ENCODE measurements at regions not wholly inside any gene's neighbourhood (a gene's known extent, or its start where the extent isn't known, plus 50 kb on each side); places are given as distances from the start of the nearest gene placed in this dataset.

DNA sequence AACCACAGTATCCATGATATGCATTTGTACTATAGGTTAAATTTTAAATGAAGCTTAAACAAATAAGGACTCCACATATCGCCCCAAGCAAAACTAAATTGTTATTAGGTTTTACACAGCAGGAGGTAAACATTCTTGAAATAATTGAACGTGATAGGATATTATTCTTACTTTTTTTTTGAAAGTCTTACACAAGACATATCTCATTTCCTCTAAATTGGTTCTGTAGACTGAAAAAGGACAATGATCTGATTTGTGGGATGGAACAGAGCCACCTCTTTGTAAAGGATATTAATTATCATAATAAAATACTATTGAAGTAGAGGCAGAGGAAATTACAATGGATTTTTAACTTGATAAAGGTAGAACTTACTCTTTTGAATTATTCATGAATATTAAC is 155.1 kb upstream of the SEMA3D start:
- no peak overlapping the region for H3K9ac ChIP-seq (replicated peaks in 1 of 4; ENCODE audit: extremely low read depth in 1 of 4, low read depth in 3 of 4, low read length in 3 of 4)
- TF ChIP-seq TBP (IDR thresholded peaks at IDR 0.05; ENCODE audit: low read depth, low read length), result no peak
- DNase-seq (ENCODE audit: low read depth in 1 of 2, low spot score in 2 of 2) (no peak), FAIRE-seq (no peak)
- no peaks in the 10 kb centered on the region for H3K79me2 ChIP-seq (ENCODE audit: control insufficient read depth in 1 of 2, insufficient read depth in 2 of 2, low read length in 2 of 2)
- no peak overlapping the region for H3K56ac ChIP-seq (replicated peaks; ENCODE audit: insufficient read length, low read depth, low read length)
- no peaks in the 10 kb centered on the region for H3K4me1 ChIP-seq (replicated peaks in 1 of 4; ENCODE audit: control insufficient read depth in 3 of 4, insufficient read depth in 4 of 4, low read length in 3 of 4)
- H3K4me3 ChIP-seq (ENCODE audit: extremely low read depth in 1 of 4, insufficient read depth in 2 of 4, low read depth in 3 of 4, low read length in 4 of 4), result no peak overlapping the region
- no peak overlapping the region for H2AK5ac ChIP-seq (ENCODE audit: low read depth, low read length)
- H4K91ac ChIP-seq (replicated peaks; ENCODE audit: insufficient read length, low read length), result no peak overlapping the region
- no peaks in the 10 kb centered on the region for H3K79me1 ChIP-seq (ENCODE audit: low read depth, low read length)
- H3K27ac ChIP-seq (ENCODE audit: low read depth, low read length), result no peak overlapping the region
- CTCF ChIA-PET (ENCODE audit: partially characterized antibody), result interaction anchor here (0.7 kb wide), 1 partner anchor 786 kb away, joined by 3 read pairs; no protein-coding TSS in a partner anchor
- H2BK15ac ChIP-seq (ENCODE audit: low read length), result no peak overlapping the region
- H3K36me3 ChIP-seq (ENCODE audit: control insufficient read depth in 2 of 4, insufficient read depth in 4 of 4, low read length in 3 of 4), result no peaks in the 10 kb centered on the region
- no peak overlapping the region for H2BK20ac ChIP-seq (ENCODE audit: low read length)
- H3K23ac ChIP-seq (ENCODE audit: insufficient read length), result no peak overlapping the region
- H2BK12ac ChIP-seq (ENCODE audit: low read depth, low read length), result no peak overlapping the region
- H3K4ac ChIP-seq (replicated peaks; ENCODE audit: insufficient read length, low read depth, low read length), result no peak overlapping the region
- no peak overlapping the region for H4K5ac ChIP-seq (ENCODE audit: insufficient read length, low read depth, low read length)
- H3K4me2 ChIP-seq (ENCODE audit: insufficient read depth in 1 of 2, low read depth in 2 of 2, low read length in 2 of 2), result no peak overlapping the region
- H2AFZ ChIP-seq (ENCODE audit: low read length), result no peak overlapping the region
- H2BK5ac ChIP-seq (ENCODE audit: low read depth, low read length), result no peak overlapping the region
- H3K9me3 ChIP-seq (ENCODE audit: insufficient read depth in 2 of 2, low read depth in 1 of 2, low read length in 1 of 2), result no peaks in the 10 kb centered on the region
- no peak overlapping the region for H3K18ac ChIP-seq (ENCODE audit: extremely low read depth, low read length)
- H3K27me3 ChIP-seq (replicated peaks in 1 of 4; ENCODE audit: control insufficient read depth in 3 of 4, extremely low read depth in 1 of 4, insufficient read depth in 3 of 4, low read length in 3 of 4), result no peaks in the 10 kb centered on the region
- H4K8ac ChIP-seq (ENCODE audit: extremely low read depth, insufficient read depth, low read length), result no peak overlapping the region
- WGBS, 2 experiments (ENCODE audit: extremely low coverage in 1 of 2, insufficient coverage in 1 of 2, insufficient read length in 1 of 2, insufficient replicate concordance in 2 of 2, low coverage in 1 of 2, low lambda C conversion rate in 2 of 2, missing lambda C conversion rate in 1 of 2), result 68% methylated on average over 2 of the region's 2 CpGs; no CpG with 5 or more reads in 1 of the 2 experiments
- POLR2A ChIA-PET (ENCODE audit: partially characterized antibody), result no interaction called here
- H3K23me2 ChIP-seq (ENCODE audit: low read depth, low read length), result no peaks in the 10 kb centered on the region
- H3K14ac ChIP-seq (ENCODE audit: insufficient read length), result no peak overlapping the region
- H4K20me1 ChIP-seq (replicated peaks in 1 of 2; ENCODE audit: control insufficient read depth in 1 of 2, insufficient read depth in 2 of 2, low read length in 2 of 2), result no peaks in the 10 kb centered on the region
- H2BK120ac ChIP-seq (replicated peaks; ENCODE audit: low read depth, low read length), result no peak overlapping the region

All from H1 (cell line).